Caco-2 (cell line): ENCODE measurements at regions not wholly inside any gene's neighbourhood (a gene's known extent, or its start where the extent isn't known, plus 50 kb on each side); places are given as distances from the start of the nearest gene placed in this dataset.
"Not testable (repeated sequence)": the region's sequence is repeated elsewhere in the genome, so short reads cannot be mapped to it uniquely, and the experiment has no call there.

ENCODE experiments used
- BruUV-seq: library from RNA; stranded (reverse); fragments of 400-500 nt; replicated peaks from 2 replicates; lab custom pipeline; 2021; lab: Mats Ljungman, UMichigan
- CTCF ChIA-PET: fragments of 300-600 bp; sonication (Branson Sonifier 250); formaldehyde crosslinking; loops from one replicate; lab custom pipeline; 2022; ENCODE audit warnings: antibody characterized with exemption; lab: Charles Lee
- POLR2A ChIA-PET: fragments of 300-600 bp; sonication (Branson Sonifier 250); formaldehyde crosslinking; loops from one replicate; lab custom pipeline; 2022; ENCODE audit warnings: antibody characterized with exemption; lab: Charles Lee
- DNase-seq, 2 experiments: peaks; one replicate each; pipeline versions ENCODE4 v3.0.0 to v3.0.0-alpha.2; 2020 to 2022
- H3K27me3 ChIP-seq: replicated peaks from 2 replicates; pipeline ENCODE4 v1.6.0; 2011; ENCODE audit warnings: low read length; ENCODE audit not compliant: control insufficient read depth, insufficient read depth
- H3K36me3 ChIP-seq: 2 replicates; pipeline ENCODE4 v1.5.1; 2011; ENCODE audit warnings: low read length; ENCODE audit not compliant: control insufficient read depth, insufficient read depth
- H3K4me1 ChIP-seq: fragments of 250-450 bp; sonication (Bioruptor Pico); 2 replicates; pipeline ENCODE4 v1.5.1; 2020; ENCODE audit warnings: mild to moderate bottlenecking
- H3K4me3 ChIP-seq: 2 replicates; pipeline ENCODE4 v1.5.1; 2011; ENCODE audit warnings: low read depth, mild to moderate bottlenecking, control low read depth, low read length
- H3K9me3 ChIP-seq: fragments of 250-450 bp; sonication (Bioruptor Pico); 2 replicates; pipeline ENCODE4 v1.5.1; 2020; ENCODE audit warnings: mild to moderate bottlenecking, moderate library complexity
- H3K27ac Mint-ChIP-seq: one replicate; pipeline ENCODE4 v1.8.0; 2022; ENCODE audit warnings: mixed read lengths; ENCODE audit not compliant: unreplicated experiment
- H3K27me3 Mint-ChIP-seq: one replicate; pipeline ENCODE4 v1.8.0; 2022; ENCODE audit warnings: mixed read lengths; ENCODE audit not compliant: insufficient read depth, unreplicated experiment
- H3K36me3 Mint-ChIP-seq: one replicate; pipeline ENCODE4 v1.8.0; 2022; ENCODE audit warnings: mild to moderate bottlenecking, mixed read lengths; ENCODE audit not compliant: insufficient read depth, unreplicated experiment
- H3K4me1 Mint-ChIP-seq: one replicate; pipeline ENCODE4 v1.8.0; 2022; ENCODE audit warnings: low read depth, mixed read lengths; ENCODE audit not compliant: unreplicated experiment
- H3K4me3 Mint-ChIP-seq: one replicate; pipeline ENCODE4 v1.8.0; 2022; ENCODE audit warnings: mild to moderate bottlenecking, moderate library complexity, mixed read lengths; ENCODE audit not compliant: unreplicated experiment
- H3K9me3 Mint-ChIP-seq: one replicate; pipeline ENCODE4 v1.8.0; 2022; ENCODE audit warnings: mixed read lengths; ENCODE audit not compliant: unreplicated experiment
- CTCF ChIP-seq, 2 experiments: fragments of 200-600 bp in 1 of 2; IDR thresholded peaks; 1 replicate in 1 of 2; 2 replicates in 1 of 2; pipeline versions ENCODE4 v1.5.1 to v1.8.0; 2011 to 2022; ENCODE audit warnings: antibody characterized with exemption in 1 of 2, control low read depth in 1 of 2, inconsistent platforms in 1 of 2, low read depth in 1 of 2, low read length in 1 of 2, mild to moderate bottlenecking in 1 of 2, moderate library complexity in 1 of 2; ENCODE audit not compliant: insufficient read depth in 1 of 2, severe bottlenecking in 1 of 2, unreplicated experiment in 1 of 2
- intact Hi-C: fragments of 100-400 bp; cut with micrococcal nuclease; formaldehyde crosslinking; loops from one replicate; pipeline ENCODE4 v1.10.0; 2022; ENCODE audit not compliant: unreplicated experiment

- H3K36me3 Mint-ChIP-seq, H3K36me3 ChIP-seq, H3K9me3 ChIP-seq, CTCF ChIA-PET, DNase-seq, H3K4me3 ChIP-seq, H3K27me3 ChIP-seq, POLR2A ChIA-PET, intact Hi-C loops, H3K4me3 Mint-ChIP-seq, H3K27ac Mint-ChIP-seq, BruUV-seq, H3K27me3 Mint-ChIP-seq, H3K9me3 Mint-ChIP-seq: not testable (repeated sequence)
- peaks cover 25% of the 10 kb centered on the region for H3K4me1 Mint-ChIP-seq
- peaks cover 32% of the 10 kb centered on the region for H3K4me1 ChIP-seq
Observed at GRCh38 chr9:87410047-87411005, 87.3 kb upstream of the DAPK1 start.

- no peak for TF ChIP-seq CTCF (IDR thresholded peaks at IDR 0.05; ENCODE audit: insufficient read depth in 1 of 2, low read depth in 1 of 2, low read length in 1 of 2, severe bottlenecking in 1 of 2, unreplicated experiment in 1 of 2)
- POLR2A ChIA-PET = no interaction called here
- H3K36me3 ChIP-seq = no peaks in the 10 kb centered on the region
- H3K27me3 Mint-ChIP-seq = no peaks in the 10 kb centered on the region
- H3K4me3 ChIP-seq = no peak overlapping the region
- CTCF ChIA-PET = no interaction called here
- intact Hi-C loops = no loop called here
- no TSS peak for BruUV-seq
- DNase-seq = no peak
- no peaks in the 10 kb centered on the region for H3K9me3 ChIP-seq
- H3K4me1 Mint-ChIP-seq = peaks cover 4% of the 10 kb centered on the region
- no peak overlapping the region for H3K4me3 Mint-ChIP-seq
- no peaks in the 10 kb centered on the region for H3K27me3 ChIP-seq
- H3K27ac Mint-ChIP-seq = no peak overlapping the region
- no peaks in the 10 kb centered on the region for H3K36me3 Mint-ChIP-seq
- H3K4me1 ChIP-seq = no peaks in the 10 kb centered on the region
- peaks cover 18% of the 10 kb centered on the region for H3K9me3 Mint-ChIP-seq
Observed at GRCh38 chr9:87420884-87421283, 76.8 kb upstream of the DAPK1 start.

GRCh38 chr9:87421734-87422133, 75.9 kb upstream of the DAPK1 start:
- Mint-ChIP-seq H3K4me1 (peaks cover 4% of the 10 kb centered on the region), H3K4me3 (no peak overlapping the region), H3K27me3 (no peaks in the 10 kb centered on the region), H3K9me3 (peaks cover 18% of the 10 kb centered on the region), H3K36me3 (no peaks in the 10 kb centered on the region), H3K27ac (no peak overlapping the region)
- intact Hi-C loops = no loop called here
- CTCF ChIA-PET = no interaction called here
- Histone ChIP-seq H3K4me1 (no peaks in the 10 kb centered on the region), H3K27me3 (no peaks in the 10 kb centered on the region), H3K9me3 (no peaks in the 10 kb centered on the region), H3K36me3 (no peaks in the 10 kb centered on the region), H3K4me3 (no peak overlapping the region)
- BruUV-seq = no TSS peak
- POLR2A ChIA-PET = no interaction called here
- no peak for TF ChIP-seq CTCF (IDR thresholded peaks at IDR 0.05; ENCODE audit: insufficient read depth in 1 of 2, low read depth in 1 of 2, low read length in 1 of 2, severe bottlenecking in 1 of 2, unreplicated experiment in 1 of 2)
- no peak for DNase-seq
